GM21576 (cell line): ENCODE measurements at regions not wholly inside any gene's neighbourhood (a gene's known extent, or its start where the extent isn't known, plus 50 kb on each side); places are given as distances from the start of the nearest gene placed in this dataset.
A peak's percentile ranks its signal among the peaks of the same experiment; 100 is the strongest.
"Not testable (repeated sequence)": the region's sequence is repeated elsewhere in the genome, so short reads cannot be mapped to it uniquely, and the experiment has no call there.

Experiments used
- ATAC-seq: cut with Tn5 transposase; IDR thresholded peaks from one replicate; pipeline ENCODE4 v1.9.1; 2021; ENCODE audit warnings: mild to moderate bottlenecking, moderate library complexity; ENCODE audit not compliant: unreplicated experiment

DNA sequence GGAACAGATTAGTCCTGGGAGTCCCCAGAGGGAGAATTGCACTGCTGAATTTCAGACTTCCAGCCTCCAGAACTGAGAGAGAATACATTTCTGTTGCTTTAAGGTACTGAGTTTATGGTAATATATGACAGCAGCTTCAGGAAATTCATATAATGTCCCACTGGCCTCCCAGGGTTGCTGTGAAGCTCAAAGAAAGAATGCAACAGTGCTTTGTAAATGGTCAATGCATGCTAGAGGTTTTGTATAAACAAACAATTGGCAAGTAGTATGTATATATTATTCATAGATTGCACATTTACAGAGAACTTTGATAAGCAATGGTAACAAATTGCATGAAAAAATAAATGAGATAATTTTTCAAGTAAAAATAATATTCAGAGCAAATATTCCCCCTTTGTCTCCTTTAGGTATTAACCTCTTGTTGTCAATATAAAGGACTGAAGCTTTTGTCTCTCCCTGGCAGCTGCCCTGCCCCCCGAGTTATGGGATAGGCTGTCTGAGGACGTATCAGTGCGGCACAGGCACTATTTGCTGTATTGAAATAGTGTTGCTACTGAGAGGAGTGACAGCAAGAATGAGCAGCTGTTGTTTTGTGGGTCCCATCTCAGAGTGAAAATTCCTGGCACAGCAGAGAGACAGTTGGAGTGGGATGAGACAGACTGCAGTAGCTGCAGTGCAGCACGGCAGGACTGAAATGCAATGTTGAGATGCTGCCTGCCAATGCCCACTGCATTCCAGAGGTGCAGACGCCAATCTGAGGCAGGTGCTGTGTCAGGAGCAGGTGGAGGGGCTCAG, 194.2 kb upstream of the GLRA1 start:
- no peak for ATAC-seq

GRCh38 chr5:152116934-152117333, 192.3 kb upstream of the GLRA1 start:
- ATAC-seq = no peak

GRCh38 chr5:152113401-152113800, 188.8 kb upstream of the GLRA1 start:
- no peak for ATAC-seq

DNA sequence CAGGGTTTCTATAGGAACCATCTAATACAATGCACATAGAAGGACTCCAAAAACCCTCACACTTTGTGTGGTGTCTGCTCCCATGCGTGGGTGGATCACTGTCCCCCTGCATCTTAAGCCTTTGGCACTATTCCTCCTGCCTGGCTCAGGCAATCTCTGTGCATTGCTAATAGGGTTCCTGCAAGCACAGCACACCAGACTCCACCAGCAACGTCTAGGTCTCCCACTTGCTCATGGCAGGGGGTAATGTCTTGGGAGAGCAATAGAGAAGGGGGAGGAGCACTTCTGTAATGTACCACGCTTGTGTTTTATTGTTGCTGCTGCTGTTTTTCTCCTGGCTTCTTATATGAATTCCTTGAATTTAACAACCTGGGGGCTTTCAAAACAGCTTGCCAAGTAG, 182.6 kb upstream of the GLRA1 start:
- ATAC-seq = no peak

- no peak for ATAC-seq
These were observed 181.9 kb upstream of the GLRA1 start for GRCh38 chr5:152106571-152106970.

DNA sequence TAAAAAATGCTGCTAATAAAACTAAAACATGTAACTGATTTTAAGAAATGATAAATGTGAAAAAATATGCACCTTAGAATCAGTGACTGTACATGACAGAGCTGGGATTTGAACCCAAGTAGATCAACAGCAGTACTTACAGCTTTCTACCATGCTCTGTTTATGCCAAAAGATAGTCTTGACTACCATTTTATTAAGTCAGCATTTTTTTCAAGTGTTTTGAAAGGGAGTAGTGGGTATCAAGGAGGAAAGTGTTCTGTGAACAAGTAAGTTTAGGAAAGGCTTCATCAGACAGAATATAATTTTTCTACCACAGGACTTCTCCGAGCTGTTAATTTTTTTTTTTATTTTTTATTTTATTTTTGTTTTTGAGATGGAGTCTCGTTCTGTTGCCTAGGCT, 180.4 kb upstream of the GLRA1 start:
- no peak for ATAC-seq

GRCh38 chr5:152104211-152104610, 179.6 kb upstream of the GLRA1 start:
- ATAC-seq = no peak

DNA sequence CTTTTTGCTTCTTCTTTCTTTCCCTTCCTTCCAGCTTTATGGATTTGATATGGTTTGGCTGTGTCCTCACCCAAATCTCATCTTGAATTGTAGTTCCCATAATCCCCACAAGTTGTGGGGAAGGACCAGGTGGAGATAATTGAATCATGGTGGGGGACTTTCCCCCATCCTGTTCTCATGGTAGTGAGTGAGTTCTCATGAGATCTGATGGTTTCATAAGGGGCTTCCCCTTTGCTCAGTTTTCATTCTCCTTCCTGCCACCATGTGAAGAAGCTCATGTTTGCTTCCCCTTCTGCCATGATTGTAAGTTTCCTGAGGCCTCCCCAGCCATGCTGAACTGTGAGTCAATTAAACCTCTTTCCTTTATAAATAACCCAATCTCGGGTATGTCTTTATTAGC, 178.3 kb upstream of the GLRA1 start:
- not testable (repeated sequence) for ATAC-seq

DNA sequence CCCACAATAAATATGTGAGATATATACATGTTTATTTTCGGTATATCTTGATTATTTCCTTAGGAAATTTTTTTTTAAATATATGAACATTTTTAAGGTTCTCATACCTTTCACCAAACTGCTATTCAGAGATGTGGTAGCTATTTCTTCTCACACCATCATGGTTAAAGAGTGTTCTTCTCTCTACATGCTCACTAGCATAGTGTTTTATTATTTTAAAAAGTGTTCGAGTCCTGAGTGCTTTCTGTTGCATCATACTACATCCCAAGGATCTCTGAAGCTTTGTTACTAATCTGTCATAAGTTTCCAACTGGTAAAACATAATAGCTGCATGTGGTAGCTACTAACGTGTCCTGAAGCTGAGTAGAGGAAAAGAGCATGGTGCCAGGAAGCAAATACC, 177.4 kb upstream of the GLRA1 start:
- ATAC-seq = no peak

DNA sequence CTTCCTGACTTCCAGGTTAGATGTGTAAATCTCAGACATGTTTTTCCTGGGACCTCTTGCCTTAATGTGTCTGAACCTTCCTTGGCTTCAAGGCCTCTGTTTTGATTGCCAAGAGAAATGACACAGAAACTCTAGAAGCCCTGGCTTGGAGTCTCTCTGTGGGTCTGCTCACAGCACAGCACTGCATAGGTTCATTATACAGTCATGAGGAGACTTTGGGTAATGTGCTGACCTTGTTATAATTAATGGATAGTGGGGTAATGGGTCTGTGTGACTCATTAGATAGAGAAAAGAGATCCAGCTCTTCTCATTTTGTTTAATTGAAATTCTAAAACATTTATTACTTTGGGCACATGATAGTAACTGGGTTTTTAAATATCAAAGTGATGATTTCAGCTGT, 175.8 kb upstream of the GLRA1 start:
- no peak for ATAC-seq

GRCh38 chr5:152097128-152097527, 172.5 kb upstream of the GLRA1 start:
- ATAC-seq = no peak

DNA sequence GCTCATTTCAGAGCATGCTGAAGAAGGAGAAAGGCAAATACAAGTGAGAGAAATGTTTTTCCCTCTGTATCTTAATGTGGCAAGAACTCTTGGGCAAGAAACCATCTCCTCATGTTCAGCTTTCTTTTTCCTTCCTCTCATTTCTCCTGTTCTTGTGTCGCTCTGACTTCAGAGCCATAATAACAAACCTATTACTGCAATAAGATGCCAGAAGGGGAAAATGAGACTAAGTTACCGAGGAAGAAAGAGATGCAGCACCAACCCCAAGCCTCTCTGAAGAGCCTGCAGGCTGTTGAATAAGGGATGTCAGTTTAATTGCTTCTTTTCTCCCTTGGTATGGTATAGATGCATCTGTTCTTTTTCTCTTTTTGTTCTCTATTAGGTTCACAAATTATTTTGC, 170.1 kb upstream of the GLRA1 start:
- ATAC-seq = no peak

- no peak for ATAC-seq
These were observed 169.4 kb upstream of the GLRA1 start for GRCh38 chr5:152094060-152094459.

DNA sequence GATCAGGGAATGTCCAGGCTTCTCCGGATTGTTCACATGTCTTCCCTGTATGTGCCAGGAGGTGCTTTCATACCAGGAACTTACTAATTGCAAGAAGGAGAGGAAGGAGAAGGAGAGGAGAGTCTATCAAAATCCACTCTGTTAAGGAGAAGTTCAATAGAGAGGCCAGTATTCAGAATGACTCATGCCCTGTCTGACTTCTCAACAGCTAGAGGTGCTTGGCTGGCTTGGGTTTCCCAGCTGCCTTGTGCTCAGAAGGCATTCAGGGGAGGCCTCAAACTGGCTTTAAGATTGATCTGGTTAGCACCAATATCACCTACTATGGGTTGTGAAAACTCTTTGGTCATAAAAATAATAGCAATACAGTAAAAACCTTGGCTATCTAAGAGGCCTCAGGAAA, 167.9 kb upstream of the GLRA1 start:
- no peak for ATAC-seq

DNA sequence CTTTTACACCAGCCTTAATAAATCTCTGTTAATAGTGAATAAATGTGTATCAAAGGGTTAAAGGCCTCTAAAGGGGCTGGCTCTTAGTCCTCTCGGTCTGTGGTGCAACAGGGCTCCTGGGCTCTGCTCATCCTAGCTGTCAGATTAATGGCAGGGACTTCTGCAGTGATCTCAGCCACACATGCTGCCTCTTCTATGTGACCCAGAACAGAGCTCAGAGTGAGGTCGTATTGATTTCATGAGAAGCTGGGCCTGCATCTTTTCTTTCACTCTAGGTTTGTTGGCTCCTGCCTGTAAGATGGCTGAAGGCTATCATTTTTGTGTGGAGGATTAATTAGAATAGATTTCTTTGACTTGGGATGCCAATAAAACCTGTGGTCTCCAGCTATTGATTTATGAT, 165.0 kb upstream of the GLRA1 start:
- no peak for ATAC-seq

DNA sequence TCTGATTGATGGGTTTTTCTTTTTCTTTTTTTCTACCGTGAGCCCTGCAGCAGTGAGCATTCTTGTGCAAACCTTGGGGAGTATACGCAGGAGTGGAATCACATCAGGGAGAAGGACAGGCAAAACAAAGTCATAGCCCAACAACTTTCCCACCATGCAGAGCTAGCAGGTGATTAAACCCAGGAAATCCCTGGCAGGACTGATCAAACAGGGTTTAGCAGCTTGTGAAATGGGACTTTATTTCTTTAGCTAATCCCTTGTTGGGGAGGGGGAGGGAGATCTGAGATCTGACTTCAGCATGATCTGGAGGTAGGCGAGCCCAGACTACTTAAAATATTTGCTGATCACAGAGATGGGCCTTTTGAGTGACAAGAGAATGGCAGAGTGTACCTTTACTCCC, 162.0 kb upstream of the GLRA1 start:
- no peak for ATAC-seq

GRCh38 chr5:152084476-152084875, 159.8 kb upstream of the GLRA1 start:
- ATAC-seq = no peak

DNA sequence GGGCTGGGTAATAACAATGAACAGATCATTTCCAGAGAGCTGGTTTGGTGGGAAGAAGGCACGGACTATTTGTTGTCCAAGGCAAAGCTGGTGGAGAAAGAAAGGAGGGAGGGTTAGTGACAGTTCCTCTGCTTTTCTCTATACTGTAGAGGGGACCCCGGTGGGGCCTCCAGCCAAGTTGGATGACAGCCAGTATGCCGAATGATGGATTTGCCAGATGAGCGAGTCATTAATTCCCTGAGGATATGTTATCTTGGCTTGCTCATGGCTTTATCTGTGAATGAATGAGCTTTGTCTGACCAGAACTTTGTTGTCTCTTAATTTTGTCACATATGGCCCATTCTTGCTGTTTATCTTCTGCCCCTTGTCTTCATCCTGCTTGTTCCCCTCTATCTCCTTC, 158.6 kb upstream of the GLRA1 start:
- ATAC-seq = no peak

- ATAC-seq = no peak
These were observed 147.4 kb upstream of the GLRA1 start for GRCh38 chr5:152072091-152072490.

- ATAC-seq = no peak
These were observed 145.9 kb upstream of the GLRA1 start for GRCh38 chr5:152070591-152070990.

DNA sequence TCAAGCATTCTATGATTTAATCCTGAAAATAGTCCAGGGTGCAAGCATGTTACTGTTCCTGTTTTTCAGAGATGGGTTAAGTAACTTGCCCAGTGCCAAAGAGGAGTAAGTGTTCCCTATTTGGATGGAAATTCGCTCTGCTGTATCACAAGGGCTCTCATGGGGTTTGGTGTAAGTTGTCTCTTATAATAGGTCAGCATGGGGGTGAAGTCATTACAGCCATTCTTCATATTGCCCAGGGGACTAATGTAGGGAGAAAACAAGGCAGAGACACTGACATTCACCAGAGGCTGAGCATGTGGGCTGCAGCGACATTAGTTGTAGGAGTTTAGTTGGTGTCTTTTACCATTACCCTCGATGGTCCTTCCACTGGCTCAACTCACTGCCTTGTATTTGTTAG, 142.1 kb upstream of the GLRA1 start:
- ATAC-seq = no peak

DNA sequence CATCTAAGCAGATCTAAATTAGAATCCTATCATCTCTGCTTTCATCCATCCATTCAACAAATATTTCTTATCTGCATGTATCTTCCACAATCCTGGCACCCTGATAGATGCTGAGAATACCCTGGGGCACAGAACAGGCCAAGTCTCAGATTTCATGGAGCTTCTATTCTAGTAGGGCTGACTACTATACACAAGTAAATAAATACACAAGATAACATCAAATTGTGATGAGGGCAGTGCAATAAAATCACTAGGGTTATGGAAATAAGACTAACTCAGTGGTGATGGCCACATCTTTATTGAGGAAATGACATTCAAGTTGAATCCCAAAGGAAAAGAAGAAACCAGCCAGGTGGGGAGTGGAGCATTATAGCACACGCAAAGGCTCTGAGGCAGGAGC, 138.4 kb upstream of the GLRA1 start:
- ATAC-seq = no peak

GRCh38 chr5:152061095-152061494, 136.4 kb upstream of the GLRA1 start:
- ATAC-seq = peak; percentile 68
